ENCODE measurements at regions not wholly inside any gene's neighbourhood (a gene's known extent, or its start where the extent isn't known, plus 50 kb on each side); places are given as distances from the start of the nearest gene placed in this dataset.

DNA sequence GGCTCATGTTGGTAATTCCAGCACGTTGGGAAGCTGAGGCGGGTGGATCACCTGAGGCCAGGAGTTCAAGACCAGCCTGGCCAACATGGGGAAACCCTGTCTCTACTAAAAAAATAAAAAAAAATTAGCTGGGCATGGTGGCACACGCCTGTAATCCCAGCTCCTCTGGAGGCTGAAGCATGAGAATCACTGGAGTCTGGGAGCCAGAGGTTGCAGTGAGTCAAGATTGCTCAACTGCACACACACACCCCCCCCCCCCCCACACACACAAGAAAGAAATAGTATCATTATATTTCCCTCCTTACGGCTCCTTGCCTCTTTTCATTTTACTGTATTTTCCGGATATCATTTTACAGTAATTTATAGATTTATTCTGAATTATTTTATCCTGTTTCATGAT lies 963.1 kb upstream of the GOT2 start:
- WGBS, 2 donors, result 88 to 94% methylated on average over 5 of the region's 5 CpGs
- TF ChIP-seq, protein P1, sequence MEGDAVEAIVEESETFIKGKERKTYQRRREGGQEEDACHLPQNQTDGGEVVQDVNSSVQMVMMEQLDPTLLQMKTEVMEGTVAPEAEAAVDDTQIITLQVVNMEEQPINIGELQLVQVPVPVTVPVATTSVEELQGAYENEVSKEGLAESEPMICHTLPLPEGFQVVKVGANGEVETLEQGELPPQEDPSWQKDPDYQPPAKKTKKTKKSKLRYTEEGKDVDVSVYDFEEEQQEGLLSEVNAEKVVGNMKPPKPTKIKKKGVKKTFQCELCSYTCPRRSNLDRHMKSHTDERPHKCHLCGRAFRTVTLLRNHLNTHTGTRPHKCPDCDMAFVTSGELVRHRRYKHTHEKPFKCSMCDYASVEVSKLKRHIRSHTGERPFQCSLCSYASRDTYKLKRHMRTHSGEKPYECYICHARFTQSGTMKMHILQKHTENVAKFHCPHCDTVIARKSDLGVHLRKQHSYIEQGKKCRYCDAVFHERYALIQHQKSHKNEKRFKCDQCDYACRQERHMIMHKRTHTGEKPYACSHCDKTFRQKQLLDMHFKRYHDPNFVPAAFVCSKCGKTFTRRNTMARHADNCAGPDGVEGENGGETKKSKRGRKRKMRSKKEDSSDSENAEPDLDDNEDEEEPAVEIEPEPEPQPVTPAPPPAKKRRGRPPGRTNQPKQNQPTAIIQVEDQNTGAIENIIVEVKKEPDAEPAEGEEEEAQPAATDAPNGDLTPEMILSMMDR (IDR thresholded peaks at IDR 0.05), result no peak
- no peak for TF ChIP-seq POLR2A (IDR thresholded peaks at IDR 0.05)

DNA sequence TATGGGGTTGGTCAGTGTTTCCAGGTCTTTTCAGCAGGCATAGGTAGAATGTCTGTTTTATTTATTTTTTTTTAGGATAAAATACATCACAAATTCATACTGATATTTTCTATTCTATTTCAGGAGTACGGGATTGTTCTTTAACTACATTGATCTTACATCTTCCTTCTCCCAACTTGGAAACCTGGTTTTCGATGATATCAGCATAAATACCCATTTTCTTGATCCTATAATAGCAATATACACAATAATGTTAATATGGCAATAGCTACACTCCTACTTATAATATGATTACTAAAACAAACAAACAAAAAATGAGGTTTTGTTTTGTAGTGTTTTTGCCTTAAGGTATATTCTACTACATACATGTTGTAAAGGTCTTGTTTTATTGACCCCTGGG lies 962.4 kb upstream of the GOT2 start:
- no peaks in the 10 kb centered on the region for H3K4me1 ChIP-seq
- DNase-seq, result no peak
- intact Hi-C loops (cut with DNase I; ENCODE audit: low total_unique reads), result no loop called here
- no peak overlapping the region for H3K4me3 ChIP-seq
- H3K27ac ChIP-seq, result no peak overlapping the region
- TF ChIP-seq, protein P1 (IDR thresholded peaks at IDR 0.05), result no peak
- TF ChIP-seq POLR2A (IDR thresholded peaks at IDR 0.05), result no peak
- no peaks in the 10 kb centered on the region for H3K27me3 ChIP-seq
- H3K9me3 ChIP-seq, result no peaks in the 10 kb centered on the region
- 94 to 95% methylated on average over 2 of the region's 2 CpGs for WGBS, 2 donors
- H3K36me3 ChIP-seq (ENCODE audit: low read depth, missing control alignments), result no peaks in the 10 kb centered on the region

More for the DNA sequence above, 963.1 kb upstream of the GOT2 start:
- H3K9me3 ChIP-seq, result no peaks in the 10 kb centered on the region
- no peaks in the 10 kb centered on the region for H3K36me3 ChIP-seq (ENCODE audit: low read depth, missing control alignments)
- H3K27me3 ChIP-seq, result no peaks in the 10 kb centered on the region
- no peaks in the 10 kb centered on the region for H3K4me1 ChIP-seq
- H3K27ac ChIP-seq, result no peak overlapping the region
- intact Hi-C loops (cut with DNase I; ENCODE audit: low total_unique reads), result no loop called here
- no peak for DNase-seq
- no peak overlapping the region for H3K4me3 ChIP-seq

DNA sequence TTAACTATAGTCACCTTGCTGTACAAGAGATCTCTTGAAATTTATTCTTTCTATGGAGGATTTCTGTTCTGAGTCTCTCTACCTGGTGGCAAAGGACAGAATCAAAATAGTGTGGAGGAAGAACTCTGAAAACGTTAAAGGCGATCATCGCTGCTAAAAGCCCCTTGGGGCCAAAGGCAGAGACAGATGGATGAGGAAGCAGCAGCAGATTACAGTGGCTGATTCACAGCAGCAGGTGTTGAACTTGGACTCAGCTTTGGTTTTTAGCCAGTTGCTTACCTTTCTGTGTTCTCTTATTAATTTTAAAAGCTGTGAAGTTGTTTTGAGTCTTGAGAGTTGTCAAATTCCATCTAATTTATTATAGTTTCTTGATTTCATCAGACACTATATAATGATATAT lies 956.1 kb upstream of the GOT2 start:
- Histone ChIP-seq H3K4me3 (no peak overlapping the region), H3K36me3 (ENCODE audit: low read depth, missing control alignments) (no peaks in the 10 kb centered on the region), H3K27ac (no peak overlapping the region), H3K4me1 (no peaks in the 10 kb centered on the region), H3K27me3 (no peaks in the 10 kb centered on the region), H3K9me3 (no peaks in the 10 kb centered on the region)
- WGBS, 2 donors, result 87 to 89% methylated on average over 3 of the region's 3 CpGs
- intact Hi-C loops (cut with DNase I; ENCODE audit: low total_unique reads), result no loop called here
- no peak for DNase-seq
- TF ChIP-seq POLR2A (IDR thresholded peaks at IDR 0.05), result no peak
- TF ChIP-seq, protein P1 (IDR thresholded peaks at IDR 0.05), result no peak

DNA sequence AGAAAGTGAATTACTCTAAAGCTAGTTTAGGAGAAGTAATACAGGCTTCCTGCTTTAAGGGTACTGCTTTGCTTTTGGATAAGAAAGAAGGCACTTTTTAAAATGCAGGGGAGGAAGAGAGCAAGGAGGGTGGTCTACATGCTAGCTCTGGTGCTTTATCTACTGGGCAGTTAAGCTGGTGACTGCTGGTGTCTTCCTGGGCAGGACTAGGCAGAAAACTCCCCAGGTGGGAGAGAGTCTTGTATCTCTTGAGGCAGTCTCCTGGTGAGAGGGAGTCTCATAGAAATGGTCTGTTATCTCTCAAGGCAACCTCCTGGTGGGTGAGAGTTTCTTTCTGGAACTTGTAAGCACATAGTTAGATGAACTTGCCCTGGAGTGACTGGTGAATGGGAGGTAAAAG lies 953.9 kb upstream of the GOT2 start:
- no peak overlapping the region for H3K4me3 ChIP-seq
- H3K27me3 ChIP-seq, result no peaks in the 10 kb centered on the region
- no peaks in the 10 kb centered on the region for H3K9me3 ChIP-seq
- DNase-seq, result no peak
- no peaks in the 10 kb centered on the region for H3K4me1 ChIP-seq
- intact Hi-C loops (cut with DNase I; ENCODE audit: low total_unique reads), result no loop called here
- no peaks in the 10 kb centered on the region for H3K36me3 ChIP-seq (ENCODE audit: low read depth, missing control alignments)
- no peak for TF ChIP-seq POLR2A (IDR thresholded peaks at IDR 0.05)
- TF ChIP-seq, protein P1 (IDR thresholded peaks at IDR 0.05), result no peak
- H3K27ac ChIP-seq, result no peak overlapping the region

DNA sequence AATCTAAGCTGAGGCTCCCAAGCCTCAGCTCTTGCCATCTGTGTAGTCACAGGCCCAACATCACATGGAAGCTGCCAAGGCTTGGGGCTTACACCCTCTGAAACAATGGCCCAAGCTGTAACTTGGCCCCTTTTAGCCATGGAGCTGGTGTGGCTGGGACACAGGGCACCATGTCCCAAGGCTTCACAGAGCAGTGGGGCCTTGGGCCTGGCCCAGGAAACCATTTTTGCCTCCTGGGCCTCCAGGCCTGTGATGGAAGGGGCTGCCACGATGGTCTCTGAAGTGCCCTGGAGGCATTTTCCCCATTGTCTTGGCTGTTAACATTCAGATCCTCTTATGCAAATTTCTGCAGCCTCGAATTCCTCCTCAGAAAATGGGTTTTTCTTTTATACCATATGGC lies 952.3 kb upstream of the GOT2 start:
- no peak for DNase-seq
- no peaks in the 10 kb centered on the region for H3K36me3 ChIP-seq (ENCODE audit: low read depth, missing control alignments)
- no peak overlapping the region for H3K27ac ChIP-seq
- intact Hi-C loops (cut with DNase I; ENCODE audit: low total_unique reads), result no loop called here
- WGBS, 2 donors, result 69 to 70% methylated on average over 2 of the region's 2 CpGs
- H3K9me3 ChIP-seq, result no peaks in the 10 kb centered on the region
- H3K4me3 ChIP-seq, result no peak overlapping the region
- H3K4me1 ChIP-seq, result no peaks in the 10 kb centered on the region
- no peaks in the 10 kb centered on the region for H3K27me3 ChIP-seq
- TF ChIP-seq, protein P1 (IDR thresholded peaks at IDR 0.05), result no peak
- TF ChIP-seq POLR2A (IDR thresholded peaks at IDR 0.05), result no peak

Measured in testis (tissue), 2 donors.